Trophoblast cell (in vitro differentiated cells and primary cell): ENCODE measurements at regions not wholly inside any gene's neighbourhood (a gene's known extent, or its start where the extent isn't known, plus 50 kb on each side); places are given as distances from the start of the nearest gene placed in this dataset.

Experiments used
- DNase-seq, 2 donors: peaks; one replicate each; pipeline ENCODE4 v3.0.0-alpha.2; 2016
- H2AFZ ChIP-seq: 2 replicates; pipeline ENCODE4 v1.6.1; 2013; ENCODE audit warnings: low read length, moderate library complexity, mild to moderate bottlenecking; ENCODE audit not compliant: insufficient read depth, poor library complexity
- H2AK5ac ChIP-seq: 2 replicates; pipeline ENCODE4 v1.6.1; 2013; ENCODE audit warnings: mild to moderate bottlenecking, low read length
- H2BK120ac ChIP-seq: 2 replicates; pipeline ENCODE4 v1.6.1; 2013; ENCODE audit warnings: low read length, mild to moderate bottlenecking, moderate library complexity; ENCODE audit not compliant: insufficient read depth, poor library complexity
- H2BK12ac ChIP-seq: 2 replicates; pipeline ENCODE4 v1.6.1; 2013; ENCODE audit warnings: mild to moderate bottlenecking, low read length, moderate library complexity
- H2BK5ac ChIP-seq: 2 replicates; pipeline ENCODE4 v1.6.1; 2013; ENCODE audit warnings: low read length, low read depth, moderate library complexity, mild to moderate bottlenecking; ENCODE audit not compliant: poor library complexity
- H3K14ac ChIP-seq: 2 replicates; pipeline ENCODE4 v1.6.1; 2013; ENCODE audit warnings: mild to moderate bottlenecking, low read length
- H3K18ac ChIP-seq: 2 replicates; pipeline ENCODE4 v1.6.1; 2013; ENCODE audit warnings: mild to moderate bottlenecking, low read length
- H3K23ac ChIP-seq: 2 replicates; pipeline ENCODE4 v1.6.1; 2013; ENCODE audit warnings: low read length
- H3K27ac ChIP-seq: 2 replicates; pipeline ENCODE4 v1.5.1; 2013; ENCODE audit warnings: low read depth, mild to moderate bottlenecking, inconsistent platforms, low read length, moderate library complexity
- H3K27me3 ChIP-seq: 2 replicates; pipeline ENCODE4 v1.6.1; 2013; ENCODE audit warnings: inconsistent platforms, mild to moderate bottlenecking, low read length, moderate library complexity; ENCODE audit not compliant: insufficient read depth
- H3K36me3 ChIP-seq, 2 experiments: 1 replicate in 1 of 2; 2 replicates in 1 of 2; pipeline ENCODE4 v1.6.1; 2013; ENCODE audit warnings: low read length in 2 of 2, mild to moderate bottlenecking in 2 of 2, moderate library complexity in 1 of 2; ENCODE audit not compliant: insufficient read depth in 2 of 2, control insufficient read depth in 1 of 2
- H3K4ac ChIP-seq: 2 replicates; pipeline ENCODE4 v1.6.1; 2013; ENCODE audit warnings: low read depth, mild to moderate bottlenecking, low read length, moderate library complexity
- H3K4me1 ChIP-seq, 2 experiments: 1 replicate in 1 of 2; 2 replicates in 1 of 2; pipeline ENCODE4 v1.6.1; 2013; ENCODE audit warnings: low read length in 2 of 2, mild to moderate bottlenecking in 2 of 2, moderate library complexity in 1 of 2; ENCODE audit not compliant: insufficient read depth in 2 of 2, control insufficient read depth in 1 of 2
- H3K4me2 ChIP-seq: 2 replicates; pipeline ENCODE4 v1.6.1; 2013; ENCODE audit warnings: inconsistent platforms, mild to moderate bottlenecking, low read length, moderate library complexity
- H3K4me3 ChIP-seq: 2 replicates; pipeline ENCODE4 v1.5.1; 2013; ENCODE audit warnings: mild to moderate bottlenecking, low read depth, low read length, inconsistent platforms
- H3K79me1 ChIP-seq: one replicate; pipeline ENCODE4 v1.6.1; 2013; ENCODE audit warnings: low read length
- H3K79me2 ChIP-seq: 2 replicates; pipeline ENCODE4 v1.6.1; 2013; ENCODE audit warnings: low read length, mild to moderate bottlenecking; ENCODE audit not compliant: control insufficient read depth, insufficient read depth, poor library complexity
- H3K9ac ChIP-seq: 2 replicates; pipeline ENCODE4 v1.6.1; 2013; ENCODE audit warnings: mild to moderate bottlenecking, low read length
- H3K9me3 ChIP-seq: 2 replicates; pipeline ENCODE4 v1.6.1; 2013; ENCODE audit warnings: low read depth, mild to moderate bottlenecking, control low read depth, inconsistent platforms, low read length; ENCODE audit not compliant: insufficient read depth
- H4K12ac ChIP-seq: 2 replicates; pipeline ENCODE4 v1.6.1; 2013; ENCODE audit warnings: low read depth, mild to moderate bottlenecking, low read length, moderate library complexity
- H4K8ac ChIP-seq: 2 replicates; pipeline ENCODE4 v1.6.1; 2013; ENCODE audit warnings: low read depth, mild to moderate bottlenecking, low read length, moderate library complexity
- H4K91ac ChIP-seq: one replicate; pipeline ENCODE4 v1.6.1; 2013; ENCODE audit warnings: low read depth, mild to moderate bottlenecking, low read length, moderate library complexity
- WGBS: extraction: QIAGEN DNeasy Blood & Tissue Kit; methylation state at CpG from one replicate; pipeline ENCODE4 v1.1.7; 2013; ENCODE audit warnings: missing lambda C conversion rate; ENCODE audit not compliant: insufficient read length, insufficient coverage; ENCODE audit errors: extremely low coverage; 5-methylcytosine and 5-hydroxymethylcytosine counted together

GRCh38 chr3:120854908-120855526, 53.0 kb upstream of the STXBP5L start:
- H3K79me2 ChIP-seq: no peaks in the 10 kb centered on the region
- H3K4me2 ChIP-seq: no peak overlapping the region
- no peak overlapping the region for H3K23ac ChIP-seq
- no CpG with 5 or more reads among the region's 3 CpGs for WGBS
- no peak overlapping the region for H2BK120ac ChIP-seq
- no peak overlapping the region for H3K18ac ChIP-seq
- H2BK12ac ChIP-seq: no peak overlapping the region
- no peak for DNase-seq
- peak overlapping the region; percentile 49 for H2BK5ac ChIP-seq
- H3K4me3 ChIP-seq: no peak overlapping the region
- H3K27ac ChIP-seq: no peak overlapping the region
- no peaks in the 10 kb centered on the region for H3K27me3 ChIP-seq
- peak overlapping the region; percentile 6 for H4K91ac ChIP-seq
- peak overlapping the region; percentile 10 for H4K8ac ChIP-seq
- H3K4me1 ChIP-seq: peaks cover 0 to 2% of the 10 kb centered on the region in 2 experiments
- no peak overlapping the region for H3K4ac ChIP-seq
- H3K9me3 ChIP-seq: no peaks in the 10 kb centered on the region
- no peak overlapping the region for H3K9ac ChIP-seq
- no peaks in the 10 kb centered on the region for H3K36me3 ChIP-seq
- H4K12ac ChIP-seq: no peak overlapping the region
- H3K79me1 ChIP-seq: no peaks in the 10 kb centered on the region
- H2AK5ac ChIP-seq: no peak overlapping the region
- H3K14ac ChIP-seq: no peak overlapping the region
- no peak overlapping the region for H2AFZ ChIP-seq

GRCh38 chr3:120855665-120856437, 52.2 kb upstream of the STXBP5L start:
- H3K27ac ChIP-seq: no peak overlapping the region
- H3K4ac ChIP-seq: no peak overlapping the region
- no peak overlapping the region for H3K23ac ChIP-seq
- H4K91ac ChIP-seq: no peak overlapping the region
- no peaks in the 10 kb centered on the region for H3K9me3 ChIP-seq
- no peak overlapping the region for H2AK5ac ChIP-seq
- H4K8ac ChIP-seq: no peak overlapping the region
- H3K4me3 ChIP-seq: no peak overlapping the region
- H3K4me1 ChIP-seq: peaks cover 0 to 2% of the 10 kb centered on the region in 2 experiments
- no peaks in the 10 kb centered on the region for H3K27me3 ChIP-seq
- peak; percentile 3 to 20 for DNase-seq
- no CpG with 5 or more reads among the region's 7 CpGs for WGBS
- H3K14ac ChIP-seq: no peak overlapping the region
- no peak overlapping the region for H2BK12ac ChIP-seq
- H3K79me1 ChIP-seq: no peaks in the 10 kb centered on the region
- no peaks in the 10 kb centered on the region for H3K79me2 ChIP-seq
- H2BK5ac ChIP-seq: no peak overlapping the region
- no peak overlapping the region for H3K4me2 ChIP-seq
- H4K12ac ChIP-seq: no peak overlapping the region
- H2AFZ ChIP-seq: no peak overlapping the region
- no peak overlapping the region for H3K9ac ChIP-seq
- no peaks in the 10 kb centered on the region for H3K36me3 ChIP-seq
- H2BK120ac ChIP-seq: no peak overlapping the region
- no peak overlapping the region for H3K18ac ChIP-seq
